ENCODE measurements at regions not wholly inside any gene's neighbourhood (a gene's known extent, or its start where the extent isn't known, plus 50 kb on each side); places are given as distances from the start of the nearest gene placed in this dataset.

GRCh38 chr2:204207866-204208265 is 271.3 kb downstream of the ICOS start:
- WGBS (ENCODE audit: low lambda C conversion rate), result 0% methylated on average over 1 of the region's 1 CpG
- DNase-seq (ENCODE audit: low spot score) (no peak), FAIRE-seq (no peak), ATAC-seq (no peak)
- in situ Hi-C loops (cut with HindIII; ENCODE audit: extremely low pct_ligation_motif_present, low pct_unique_long_range_greater_than_20kb) (no loop called here), intact Hi-C loops (cut with micrococcal nuclease; ENCODE audit: unreplicated experiment) (no loop called here)
- Histone ChIP-seq H3K4me2 (ENCODE audit: low read depth, low read length) (no peak overlapping the region), H3K4me3 (replicated peaks in 1 of 3; ENCODE audit: insufficient read depth in 1 of 3, low read depth in 2 of 3, low read length in 3 of 3) (no peak overlapping the region), H3K4me1 (ENCODE audit: insufficient read depth, low read length) (no peaks in the 10 kb centered on the region), H3K27me3 (ENCODE audit: control insufficient read depth in 1 of 2, insufficient read depth in 2 of 2, low read length in 2 of 2) (no peaks in the 10 kb centered on the region), H4K20me1 (ENCODE audit: insufficient read depth, low read length) (no peaks in the 10 kb centered on the region), H3K9ac (ENCODE audit: insufficient read depth, low read depth, low read length) (no peak overlapping the region), H3K27ac (ENCODE audit: extremely low read length, insufficient read depth, low read length) (no peak overlapping the region), H3K36me3 (replicated peaks in 1 of 2; ENCODE audit: control insufficient read depth in 1 of 2, insufficient read depth in 2 of 2, low read length in 2 of 2) (no peaks in the 10 kb centered on the region), H3K9me3 (ENCODE audit: low read length) (no peaks in the 10 kb centered on the region), H3K79me2 (ENCODE audit: insufficient read depth, low read length) (no peaks in the 10 kb centered on the region), H2AFZ (ENCODE audit: low read length) (no peak overlapping the region)
- BruUV-seq (replicated peaks), result no TSS peak
- POLR2A ChIA-PET, result no interaction called here
- no peak for TF ChIP-seq ZNF703 (CRISPR knock-in tag; IDR thresholded peaks at IDR 0.05; ENCODE audit: borderline replicate concordance)
- no peak for TF ChIP-seq JDP2 (CRISPR knock-in tag; IDR thresholded peaks at IDR 0.05; ENCODE audit: borderline replicate concordance)
- no peak for TF ChIP-seq PHF20 (CRISPR knock-in tag; IDR thresholded peaks at IDR 0.05)
- no peak for TF ChIP-seq SMARCC2 (IDR thresholded peaks at IDR 0.05)
- no peak for TF ChIP-seq ZNF230 (CRISPR knock-in tag; IDR thresholded peaks at IDR 0.05)
- no peak for TF ChIP-seq NR1H2 (CRISPR knock-in tag; IDR thresholded peaks at IDR 0.05; ENCODE audit: borderline replicate concordance, low read depth)
- no peak for TF ChIP-seq FOXK1 (CRISPR knock-in tag; IDR thresholded peaks at IDR 0.05; ENCODE audit: borderline replicate concordance, low read depth)
- TF ChIP-seq FOSL2 (CRISPR knock-in tag; IDR thresholded peaks at IDR 0.05), result no peak
- TF ChIP-seq KDM5B (CRISPR knock-in tag; IDR thresholded peaks at IDR 0.05; ENCODE audit: borderline replicate concordance), result no peak
- no peak for TF ChIP-seq MIER2 (CRISPR knock-in tag; IDR thresholded peaks at IDR 0.05)
- no peak for TF ChIP-seq NRL (CRISPR knock-in tag; IDR thresholded peaks at IDR 0.05; ENCODE audit: borderline replicate concordance)
- TF ChIP-seq TFDP2 (CRISPR knock-in tag; IDR thresholded peaks at IDR 0.05), result no peak
- TF ChIP-seq YY1 (IDR thresholded peaks at IDR 0.05; ENCODE audit: insufficient read depth, insufficient replicate concordance, low read depth, low read length), result no peak
- no peak for TF ChIP-seq ZNF362 (CRISPR knock-in tag; IDR thresholded peaks at IDR 0.05; ENCODE audit: borderline replicate concordance)
- no peak for TF ChIP-seq GLMP (CRISPR knock-in tag; IDR thresholded peaks at IDR 0.05; ENCODE audit: borderline replicate concordance)
- TF ChIP-seq RNF2 (conservative IDR thresholded peaks at IDR 0.05; ENCODE audit: low read depth), result no peak
- TF ChIP-seq ZNF607 (CRISPR knock-in tag; IDR thresholded peaks at IDR 0.05; ENCODE audit: borderline replicate concordance), result no peak
- no peak for TF ChIP-seq NAIF1 (CRISPR knock-in tag; IDR thresholded peaks at IDR 0.05; ENCODE audit: borderline replicate concordance)
- TF ChIP-seq SMARCE1 (IDR thresholded peaks at IDR 0.05; ENCODE audit: borderline replicate concordance), result no peak
- CTCF ChIA-PET (ENCODE audit: low intra/inter-chr PET ratio, low total read pairs), result no interaction called here
